ENCODE measurements at regions not wholly inside any gene's neighbourhood (a gene's known extent, or its start where the extent isn't known, plus 50 kb on each side); places are given as distances from the start of the nearest gene placed in this dataset.

- ATAC-seq (no peak), DNase-seq (no peak)
- CTCF ChIA-PET: no interaction called here
- H3K4me3 Mint-ChIP-seq: no peak overlapping the region
- no peak overlapping the region for H3K27ac Mint-ChIP-seq
- no peaks in the 10 kb centered on the region for H3K4me1 Mint-ChIP-seq (ENCODE audit: low read depth)
- no peak for TF ChIP-seq CTCF (IDR thresholded peaks at IDR 0.05)
- POLR2A ChIA-PET: no interaction called here
- no peaks in the 10 kb centered on the region for H3K27me3 Mint-ChIP-seq
- no peaks in the 10 kb centered on the region for H3K36me3 Mint-ChIP-seq (ENCODE audit: low read depth)
- H3K9me3 Mint-ChIP-seq: peaks cover 6% of the 10 kb centered on the region
- intact Hi-C loops (cut with micrococcal nuclease): no loop called here
These were observed 306.2 kb upstream of the NT5E start for GRCh38 chr6:85143676-85144075.

DNA sequence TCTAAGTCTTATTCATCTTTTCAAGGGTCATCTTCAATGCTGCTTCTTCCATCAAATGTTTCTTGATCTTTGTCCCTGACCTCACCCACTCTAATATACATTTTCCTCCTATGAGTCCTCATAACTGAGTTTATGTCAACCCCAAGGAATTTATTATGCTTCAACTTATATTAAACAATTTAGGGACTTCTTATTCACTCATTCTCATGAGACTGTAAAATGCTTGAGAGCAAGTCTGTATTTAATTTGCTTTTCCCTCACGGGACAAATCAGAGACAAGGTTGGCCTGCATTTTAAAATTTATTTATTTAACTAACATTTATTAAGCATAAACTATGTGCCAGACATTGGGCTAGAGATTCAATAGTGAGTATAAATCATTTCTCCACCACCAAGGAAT is 312.0 kb upstream of the NT5E start:
- Mint-ChIP-seq H3K27me3 (no peaks in the 10 kb centered on the region), H3K9me3 (no peaks in the 10 kb centered on the region), H3K27ac (no peak overlapping the region), H3K36me3 (ENCODE audit: low read depth) (no peaks in the 10 kb centered on the region), H3K4me1 (ENCODE audit: low read depth) (no peaks in the 10 kb centered on the region), H3K4me3 (no peak overlapping the region)
- DNase-seq (no peak), ATAC-seq (no peak)
- TF ChIP-seq CTCF (IDR thresholded peaks at IDR 0.05): no peak
- intact Hi-C loops (cut with micrococcal nuclease): no loop called here
- ChIA-PET CTCF (no interaction called here), POLR2A (no interaction called here)

DNA sequence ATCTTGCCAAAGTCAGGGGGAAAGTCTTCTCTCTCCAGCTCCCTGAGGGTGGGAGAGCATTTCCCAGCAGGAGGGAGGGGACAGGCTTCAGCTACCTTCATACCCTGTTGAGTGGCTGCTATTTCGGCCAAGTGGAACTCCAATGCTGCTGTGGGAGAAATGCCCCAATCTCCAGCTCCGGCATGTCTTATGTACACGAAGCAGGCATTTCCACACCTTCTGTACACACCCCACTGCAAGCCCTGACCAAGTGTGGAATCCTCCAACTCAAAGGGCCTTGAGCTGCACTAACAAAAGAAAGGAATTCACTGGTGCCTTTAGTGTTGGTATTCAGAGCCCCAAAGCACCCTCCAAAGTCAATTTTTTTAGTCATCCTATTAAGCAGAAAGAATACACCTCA is 313.6 kb upstream of the NT5E start:
- Mint-ChIP-seq H3K36me3 (ENCODE audit: low read depth) (no peaks in the 10 kb centered on the region), H3K27ac (no peak overlapping the region), H3K9me3 (no peaks in the 10 kb centered on the region), H3K4me1 (ENCODE audit: low read depth) (no peaks in the 10 kb centered on the region), H3K4me3 (no peak overlapping the region), H3K27me3 (no peaks in the 10 kb centered on the region)
- ChIA-PET CTCF (no interaction called here), POLR2A (no interaction called here)
- DNase-seq (no peak), ATAC-seq (no peak)
- intact Hi-C loops (cut with micrococcal nuclease): no loop called here
- TF ChIP-seq CTCF (IDR thresholded peaks at IDR 0.05): no peak

DNA sequence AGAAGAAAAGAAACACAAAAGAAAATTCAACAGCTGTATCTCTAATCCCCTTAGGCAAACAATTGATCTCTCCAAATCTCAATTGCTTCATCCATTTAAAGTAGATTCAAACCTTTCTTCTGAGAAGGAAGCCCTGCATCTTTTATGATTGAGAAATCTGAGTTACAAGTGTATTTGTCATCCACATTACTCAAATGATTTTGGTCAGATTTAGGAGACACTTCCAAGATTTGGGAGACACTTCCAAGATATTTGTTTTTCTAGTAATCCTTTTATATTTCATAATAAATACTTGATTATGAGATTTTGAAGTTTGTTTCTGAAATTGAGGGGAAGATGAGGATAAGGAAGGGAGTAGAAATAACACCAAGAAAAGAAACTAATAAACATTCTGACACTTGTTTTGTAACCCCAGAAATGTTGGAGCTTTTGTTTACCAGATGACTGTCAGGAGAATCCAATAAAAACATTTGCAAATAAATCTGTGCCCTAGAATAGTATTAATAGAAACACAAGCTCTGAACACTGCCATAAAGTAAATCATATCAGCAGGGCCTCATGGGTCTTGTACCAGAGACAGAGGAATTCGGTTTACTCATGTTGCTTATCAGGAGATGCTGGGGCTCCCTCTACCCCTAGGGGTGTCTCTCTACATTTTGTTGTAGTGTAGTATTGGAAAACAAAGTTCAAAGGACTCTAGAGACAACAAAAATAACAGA is 314.3 kb upstream of the NT5E start:
- H3K36me3 Mint-ChIP-seq (ENCODE audit: low read depth): no peaks in the 10 kb centered on the region
- H3K4me1 Mint-ChIP-seq (ENCODE audit: low read depth): no peaks in the 10 kb centered on the region
- DNase-seq: no peak
- intact Hi-C loops (cut with micrococcal nuclease): no loop called here
- ChIA-PET POLR2A (no interaction called here), CTCF (no interaction called here)
- H3K9me3 Mint-ChIP-seq: no peaks in the 10 kb centered on the region
- no peak overlapping the region for H3K27ac Mint-ChIP-seq
- ATAC-seq: no peak
- no peaks in the 10 kb centered on the region for H3K27me3 Mint-ChIP-seq
- no peak for TF ChIP-seq CTCF (IDR thresholded peaks at IDR 0.05)
- H3K4me3 Mint-ChIP-seq: no peak overlapping the region

DNA sequence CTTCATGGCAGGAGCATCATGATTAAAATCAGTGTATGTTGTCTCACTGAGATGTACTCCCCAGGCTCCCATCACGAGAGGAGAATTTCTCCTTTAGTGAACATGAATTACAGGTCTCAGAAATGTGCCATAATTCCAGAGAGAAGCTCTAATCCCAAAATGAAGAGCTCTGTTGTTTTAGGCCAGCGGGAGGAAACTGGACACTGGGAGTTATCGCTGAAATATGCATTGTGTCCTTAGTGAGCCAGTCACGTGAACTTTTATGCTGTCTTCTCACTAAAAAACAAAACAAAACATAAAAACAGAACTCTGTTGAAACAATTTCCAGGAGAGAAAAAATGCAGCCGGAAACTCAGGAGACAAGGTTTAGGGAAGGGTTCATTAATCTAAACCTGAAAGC is 315.7 kb upstream of the NT5E start:
- no peak overlapping the region for H3K27ac Mint-ChIP-seq

More for the DNA sequence above, 315.7 kb upstream of the NT5E start:
- no peaks in the 10 kb centered on the region for H3K36me3 Mint-ChIP-seq (ENCODE audit: low read depth)
- ChIA-PET POLR2A (no interaction called here), CTCF (no interaction called here)
- no peak for ATAC-seq
- H3K4me3 Mint-ChIP-seq: no peak overlapping the region
- intact Hi-C loops (cut with micrococcal nuclease): no loop called here
- no peak for TF ChIP-seq CTCF (IDR thresholded peaks at IDR 0.05)
- H3K27me3 Mint-ChIP-seq: no peaks in the 10 kb centered on the region
- H3K9me3 Mint-ChIP-seq: no peaks in the 10 kb centered on the region
- H3K4me1 Mint-ChIP-seq (ENCODE audit: low read depth): no peaks in the 10 kb centered on the region
- no peak for DNase-seq
